ENCODE measurements at regions not wholly inside any gene's neighbourhood (a gene's known extent, or its start where the extent isn't known, plus 50 kb on each side); places are given as distances from the start of the nearest gene placed in this dataset.

GRCh38 chr6:140105241-140105640 lies 730.8 kb upstream of the CITED2 start:
- no peak for TF ChIP-seq CTCF (conservative IDR thresholded peaks at IDR 0.05 in 1 of 2, IDR thresholded peaks at IDR 0.05 in 1 of 2; ENCODE audit: extremely low read depth in 1 of 2, insufficient read depth in 1 of 2, low read depth in 1 of 2, low read length in 2 of 2)
- TF ChIP-seq EZH2 (IDR thresholded peaks at IDR 0.05; ENCODE audit: borderline replicate concordance, low read length) = no peak

Data from mammary epithelial cell (primary cell).